ENCODE measurements at regions not wholly inside any gene's neighbourhood (a gene's known extent, or its start where the extent isn't known, plus 50 kb on each side); places are given as distances from the start of the nearest gene placed in this dataset.

DNA sequence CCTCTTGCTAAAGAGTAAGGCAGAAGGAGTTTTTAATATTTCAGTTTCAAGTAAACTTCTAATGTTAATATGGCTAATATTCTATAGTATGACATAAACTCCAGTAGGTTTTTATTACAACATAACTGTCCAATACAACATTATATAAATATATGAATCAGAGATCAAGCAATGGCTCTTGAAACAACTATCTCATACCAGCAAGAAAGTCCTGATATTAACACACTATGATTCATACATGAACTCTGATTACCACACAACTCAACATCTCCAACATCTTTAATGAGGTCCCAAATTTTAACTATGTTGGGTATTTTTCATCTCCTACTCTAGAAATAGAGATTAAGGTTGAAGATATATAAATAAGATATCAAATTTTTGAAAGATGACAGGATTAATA, 878.3 kb downstream of the TLE1 start:
- no peaks in the 10 kb centered on the region for H3K36me3 ChIP-seq (ENCODE audit: control insufficient read depth, insufficient read depth, low read length)
- H3K4me3 ChIP-seq (ENCODE audit: low read length), result no peak overlapping the region
- H3K9me3 ChIP-seq (replicated peaks; ENCODE audit: control insufficient read depth, low read depth, low read length), result no peaks in the 10 kb centered on the region
- no peaks in the 10 kb centered on the region for H3K4me1 ChIP-seq (ENCODE audit: control insufficient read depth, insufficient read depth, low read length)
- no peak overlapping the region for H3K27ac ChIP-seq (ENCODE audit: low read length)
- H3K27me3 ChIP-seq (ENCODE audit: control insufficient read depth, insufficient read depth, low read length), result no peaks in the 10 kb centered on the region
- DNase-seq, result no peak

GRCh38 chr9:80806671-80807070, 882.7 kb downstream of the TLE1 start:
- H3K36me3 ChIP-seq (ENCODE audit: control insufficient read depth, insufficient read depth, low read length), result no peaks in the 10 kb centered on the region
- no peaks in the 10 kb centered on the region for H3K9me3 ChIP-seq (replicated peaks; ENCODE audit: control insufficient read depth, low read depth, low read length)
- no peaks in the 10 kb centered on the region for H3K27me3 ChIP-seq (ENCODE audit: control insufficient read depth, insufficient read depth, low read length)
- DNase-seq, result no peak
- H3K4me1 ChIP-seq (ENCODE audit: control insufficient read depth, insufficient read depth, low read length), result no peaks in the 10 kb centered on the region
- H3K4me3 ChIP-seq (ENCODE audit: low read length), result no peak overlapping the region
- no peak overlapping the region for H3K27ac ChIP-seq (ENCODE audit: low read length)

DNA sequence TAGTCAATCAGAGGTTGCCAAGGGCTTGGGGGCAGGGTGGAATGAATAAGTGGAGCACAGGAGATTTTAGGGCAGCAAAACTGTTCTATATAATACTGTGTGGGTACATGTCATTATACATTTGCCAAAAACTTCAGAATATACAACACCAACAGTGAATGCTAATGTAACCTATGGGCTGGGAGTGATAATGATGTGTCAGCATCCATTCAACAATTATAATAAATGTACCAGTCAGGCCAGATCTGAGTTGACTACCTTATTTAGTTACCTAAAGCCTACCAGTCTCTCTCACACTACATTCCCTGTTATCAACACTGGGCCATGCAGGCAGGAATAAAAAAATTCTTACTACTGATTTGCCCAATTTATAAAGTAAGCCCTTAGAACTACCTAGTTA, 884.5 kb downstream of the TLE1 start:
- H3K27me3 ChIP-seq (ENCODE audit: control insufficient read depth, insufficient read depth, low read length), result no peaks in the 10 kb centered on the region
- no peak for DNase-seq
- H3K4me3 ChIP-seq (ENCODE audit: low read length), result no peak overlapping the region
- peaks cover 2% of the 10 kb centered on the region for H3K9me3 ChIP-seq (replicated peaks; ENCODE audit: control insufficient read depth, low read depth, low read length)
- no peaks in the 10 kb centered on the region for H3K36me3 ChIP-seq (ENCODE audit: control insufficient read depth, insufficient read depth, low read length)
- no peak overlapping the region for H3K27ac ChIP-seq (ENCODE audit: low read length)
- H3K4me1 ChIP-seq (ENCODE audit: control insufficient read depth, insufficient read depth, low read length), result no peaks in the 10 kb centered on the region

- 7% methylated on average over 2 of the region's 4 CpGs for WGBS (ENCODE audit: insufficient coverage)
- Histone ChIP-seq H3K9me3 (replicated peaks; ENCODE audit: control insufficient read depth, low read depth, low read length) (peaks cover 2% of the 10 kb centered on the region), H3K27ac (ENCODE audit: low read length) (peak overlapping the region; percentile 74)
Observed at GRCh38 chr9:80797831-80798688, 891.3 kb downstream of the TLE1 start.

GRCh38 chr9:80797101-80797829, 892.1 kb downstream of the TLE1 start:
- Histone ChIP-seq H3K9me3 (replicated peaks; ENCODE audit: control insufficient read depth, low read depth, low read length) (peaks cover 2% of the 10 kb centered on the region), H3K4me1 (ENCODE audit: control insufficient read depth, insufficient read depth, low read length) (peaks cover 17% of the 10 kb centered on the region), H3K36me3 (ENCODE audit: control insufficient read depth, insufficient read depth, low read length) (no peaks in the 10 kb centered on the region), H3K27me3 (ENCODE audit: control insufficient read depth, insufficient read depth, low read length) (no peaks in the 10 kb centered on the region), H3K4me3 (ENCODE audit: low read length) (no peak overlapping the region), H3K27ac (ENCODE audit: low read length) (peak overlapping the region; percentile 74)
- 40% methylated on average over 1 of the region's 4 CpGs for WGBS (ENCODE audit: insufficient coverage)
- DNase-seq, result peak; percentile 80

More at GRCh38 chr9:80797831-80798688, 891.3 kb downstream of the TLE1 start:
- DNase-seq, result peak; percentile 99
- no peaks in the 10 kb centered on the region for H3K36me3 ChIP-seq (ENCODE audit: control insufficient read depth, insufficient read depth, low read length)
- H3K27me3 ChIP-seq (ENCODE audit: control insufficient read depth, insufficient read depth, low read length), result no peaks in the 10 kb centered on the region
- H3K4me3 ChIP-seq (ENCODE audit: low read length), result no peak overlapping the region
- H3K4me1 ChIP-seq (ENCODE audit: control insufficient read depth, insufficient read depth, low read length), result peaks cover 15% of the 10 kb centered on the region

DNA sequence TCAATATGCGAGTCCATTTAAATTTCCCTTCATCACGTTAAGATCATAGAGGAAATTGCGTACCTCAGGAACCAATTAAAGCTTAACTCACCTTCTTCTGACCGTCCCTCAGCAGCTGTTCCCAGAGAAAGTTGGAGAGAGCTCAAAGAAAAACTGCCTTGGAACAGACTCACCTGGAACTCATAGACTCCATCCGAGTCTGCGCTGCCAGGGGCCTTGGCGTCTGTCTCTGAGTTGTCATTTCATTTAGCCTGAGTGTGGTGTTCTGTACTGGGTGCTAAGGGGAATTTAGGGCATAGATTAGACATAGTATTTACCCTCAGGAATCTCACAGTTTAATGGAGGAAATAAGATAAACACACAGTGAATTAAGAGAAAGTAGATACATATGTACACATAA, 892.7 kb downstream of the TLE1 start:
- Histone ChIP-seq H3K27me3 (ENCODE audit: control insufficient read depth, insufficient read depth, low read length) (no peaks in the 10 kb centered on the region), H3K4me1 (ENCODE audit: control insufficient read depth, insufficient read depth, low read length) (peaks cover 17% of the 10 kb centered on the region), H3K36me3 (ENCODE audit: control insufficient read depth, insufficient read depth, low read length) (no peaks in the 10 kb centered on the region), H3K9me3 (replicated peaks; ENCODE audit: control insufficient read depth, low read depth, low read length) (peaks cover 2% of the 10 kb centered on the region), H3K27ac (ENCODE audit: low read length) (peak overlapping the region; percentile 58), H3K4me3 (ENCODE audit: low read length) (no peak overlapping the region)
- WGBS (ENCODE audit: insufficient coverage), result no CpG with 5 or more reads among the region's 7 CpGs
- DNase-seq, result peak; percentile 86

DNA sequence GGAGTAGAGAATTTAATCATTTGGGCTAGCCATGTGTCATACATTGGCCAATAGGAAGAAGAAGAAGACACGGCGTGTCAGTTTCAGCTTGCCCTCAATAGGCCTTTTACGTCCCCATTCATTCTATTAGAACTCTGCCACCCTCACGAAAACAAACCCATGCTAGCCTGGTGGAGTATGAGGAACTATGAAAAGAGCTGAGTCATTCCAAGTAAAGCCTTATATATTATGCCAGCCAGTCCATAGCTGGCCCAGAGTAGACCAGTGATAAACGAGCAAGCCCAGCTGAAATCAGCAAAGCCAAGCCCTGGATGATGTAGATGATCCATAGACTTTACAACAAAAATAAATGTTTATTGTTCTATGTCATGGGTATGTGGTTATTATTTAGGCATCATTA, 895.1 kb downstream of the TLE1 start:
- no peak for DNase-seq
- Histone ChIP-seq H3K36me3 (ENCODE audit: control insufficient read depth, insufficient read depth, low read length) (no peaks in the 10 kb centered on the region), H3K4me3 (ENCODE audit: low read length) (no peak overlapping the region), H3K4me1 (ENCODE audit: control insufficient read depth, insufficient read depth, low read length) (peaks cover 16% of the 10 kb centered on the region), H3K27ac (ENCODE audit: low read length) (no peak overlapping the region), H3K27me3 (ENCODE audit: control insufficient read depth, insufficient read depth, low read length) (no peaks in the 10 kb centered on the region), H3K9me3 (replicated peaks; ENCODE audit: control insufficient read depth, low read depth, low read length) (no peaks in the 10 kb centered on the region)
- no CpG with 5 or more reads among the region's 5 CpGs for WGBS (ENCODE audit: insufficient coverage)

DNA sequence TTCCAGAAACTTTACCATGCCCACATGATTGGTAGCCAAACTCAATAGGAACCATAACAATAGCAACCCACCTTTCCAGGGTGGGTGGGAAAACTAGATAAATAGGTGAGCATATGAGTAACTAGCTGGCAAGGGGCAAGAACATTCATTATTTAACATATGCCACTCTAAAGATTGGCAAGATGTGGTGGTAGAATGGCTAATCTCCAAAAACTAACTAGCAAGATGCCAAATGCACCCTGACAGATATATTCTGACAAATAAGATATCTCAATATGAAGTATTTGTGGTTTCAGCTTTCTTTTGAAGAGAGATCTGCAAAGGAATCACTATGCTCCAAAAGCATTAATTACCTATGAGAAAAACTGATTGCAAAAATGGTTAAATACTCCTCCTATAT, 895.6 kb downstream of the TLE1 start:
- H3K4me1 ChIP-seq (ENCODE audit: control insufficient read depth, insufficient read depth, low read length), result peaks cover 15% of the 10 kb centered on the region
- H3K27ac ChIP-seq (ENCODE audit: low read length), result no peak overlapping the region
- DNase-seq, result no peak
- H3K36me3 ChIP-seq (ENCODE audit: control insufficient read depth, insufficient read depth, low read length), result no peaks in the 10 kb centered on the region
- no peaks in the 10 kb centered on the region for H3K9me3 ChIP-seq (replicated peaks; ENCODE audit: control insufficient read depth, low read depth, low read length)
- no peak overlapping the region for H3K4me3 ChIP-seq (ENCODE audit: low read length)
- H3K27me3 ChIP-seq (ENCODE audit: control insufficient read depth, insufficient read depth, low read length), result no peaks in the 10 kb centered on the region

DNA sequence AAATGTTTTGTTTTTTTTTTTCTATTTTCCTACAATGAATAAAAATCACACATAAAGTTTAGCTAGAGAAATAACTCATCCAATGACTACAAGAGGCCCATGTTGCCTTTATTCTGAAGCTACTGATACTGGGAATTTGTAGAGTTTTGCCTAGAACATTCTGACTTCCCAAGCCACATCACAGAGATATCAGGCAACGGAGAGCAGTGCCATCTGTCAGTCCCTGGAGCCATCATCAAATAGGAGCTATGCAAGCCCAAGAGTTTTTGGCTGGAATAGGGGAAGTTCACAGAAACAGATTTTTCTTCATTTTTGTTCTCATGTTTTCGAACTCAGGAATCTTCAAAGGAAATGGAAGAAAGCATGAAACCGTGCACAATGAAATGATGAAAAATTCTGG, 896.6 kb downstream of the TLE1 start:
- Histone ChIP-seq H3K36me3 (ENCODE audit: control insufficient read depth, insufficient read depth, low read length) (no peaks in the 10 kb centered on the region), H3K27me3 (ENCODE audit: control insufficient read depth, insufficient read depth, low read length) (no peaks in the 10 kb centered on the region), H3K4me3 (ENCODE audit: low read length) (no peak overlapping the region), H3K27ac (ENCODE audit: low read length) (no peak overlapping the region), H3K4me1 (ENCODE audit: control insufficient read depth, insufficient read depth, low read length) (peaks cover 12% of the 10 kb centered on the region), H3K9me3 (replicated peaks; ENCODE audit: control insufficient read depth, low read depth, low read length) (no peaks in the 10 kb centered on the region)
- peak; percentile 25 for DNase-seq
- no CpG with 5 or more reads among the region's 3 CpGs for WGBS (ENCODE audit: insufficient coverage)

DNA sequence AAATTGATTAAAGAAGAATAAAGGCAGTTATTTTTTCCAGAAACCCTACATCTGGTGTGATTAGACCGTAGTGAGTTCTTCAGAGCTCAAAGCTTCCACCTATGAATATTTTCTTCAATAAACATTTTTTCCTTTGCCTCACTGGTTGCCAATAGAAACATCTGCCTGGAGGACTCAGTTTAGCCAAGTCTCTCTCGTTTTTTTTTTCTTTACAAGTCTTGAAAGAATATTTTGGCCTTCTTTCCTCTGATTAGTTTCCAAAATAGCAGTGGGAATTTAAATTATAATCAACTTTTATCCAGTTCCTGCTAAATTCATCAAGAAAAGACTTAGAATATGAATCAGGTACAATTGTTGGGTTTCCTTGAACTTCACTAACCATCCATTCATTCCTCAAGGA, 897.5 kb downstream of the TLE1 start:
- Histone ChIP-seq H3K4me3 (ENCODE audit: low read length) (no peak overlapping the region), H3K36me3 (ENCODE audit: control insufficient read depth, insufficient read depth, low read length) (no peaks in the 10 kb centered on the region), H3K27me3 (ENCODE audit: control insufficient read depth, insufficient read depth, low read length) (no peaks in the 10 kb centered on the region), H3K4me1 (ENCODE audit: control insufficient read depth, insufficient read depth, low read length) (peaks cover 5% of the 10 kb centered on the region), H3K9me3 (replicated peaks; ENCODE audit: control insufficient read depth, low read depth, low read length) (no peaks in the 10 kb centered on the region), H3K27ac (ENCODE audit: low read length) (no peak overlapping the region)
- peak; percentile 89 for DNase-seq
- WGBS (ENCODE audit: insufficient coverage), result no CpG with 5 or more reads among the region's 2 CpGs
